Middle frontal gyrus (tissue), 1 donor: ENCODE measurements at regions not wholly inside any gene's neighbourhood (a gene's known extent, or its start where the extent isn't known, plus 50 kb on each side); places are given as distances from the start of the nearest gene placed in this dataset.

Experiments used
- DNase-seq: peaks from one replicate; pipeline ENCODE4 v3.0.0-alpha.2; 2015; ENCODE audit warnings: low spot score; ENCODE audit errors: extremely low spot score

DNA sequence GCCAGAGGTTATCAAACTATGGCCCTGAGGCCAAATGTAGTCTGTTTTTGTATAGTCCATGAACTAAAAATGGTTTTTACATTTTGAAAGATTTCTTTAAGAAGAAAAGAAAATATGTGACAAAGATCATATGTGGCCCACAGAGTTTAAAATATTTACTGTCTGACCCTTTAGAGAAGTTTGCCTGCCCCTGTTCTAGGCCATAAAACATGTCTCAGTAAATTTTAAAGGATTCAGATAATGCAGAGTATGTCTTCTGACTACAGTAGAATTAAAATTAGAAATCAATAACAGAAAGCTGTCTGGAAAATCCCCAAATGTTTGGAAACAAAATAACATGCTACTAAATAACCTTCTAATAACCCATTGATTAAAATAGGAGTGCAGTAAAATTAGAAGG lies 86.3 kb downstream of the KCNRG start:
- no peak for DNase-seq

- DNase-seq: no peak
These were observed 89.2 kb downstream of the KCNRG start for GRCh38 chr13:50104493-50104892.

GRCh38 chr13:50106559-50106958 lies 91.3 kb downstream of the KCNRG start:
- no peak for DNase-seq

- DNase-seq: no peak
These were observed 92.0 kb downstream of the KCNRG start for GRCh38 chr13:50107205-50107604.

DNA sequence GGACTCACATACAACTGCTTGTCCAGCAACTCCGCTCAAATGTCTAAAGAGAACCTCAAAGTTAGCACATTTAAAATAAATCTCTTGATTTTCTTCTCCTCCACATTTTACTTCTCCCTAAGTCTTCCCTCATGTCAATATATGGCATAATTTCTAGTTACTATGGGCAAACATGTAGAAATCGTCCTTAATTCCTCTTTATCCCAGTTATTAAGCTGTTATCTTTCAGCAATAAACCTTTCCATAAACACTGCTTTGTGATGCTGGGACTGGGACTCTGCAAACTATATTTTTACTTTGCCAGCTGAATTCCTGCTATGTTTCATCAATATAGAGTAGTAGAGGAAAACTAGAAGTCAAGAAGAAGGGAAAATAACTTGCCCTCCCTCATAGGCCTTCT lies 99.7 kb downstream of the KCNRG start:
- no peak for DNase-seq

- DNase-seq: no peak
These were observed 100.5 kb downstream of the KCNRG start for GRCh38 chr13:50115695-50116094.

GRCh38 chr13:50116430-50116973 lies 101.3 kb downstream of the KCNRG start:
- DNase-seq: no peak

GRCh38 chr13:50119591-50119990 lies 104.3 kb downstream of the KCNRG start:
- DNase-seq: no peak

DNA sequence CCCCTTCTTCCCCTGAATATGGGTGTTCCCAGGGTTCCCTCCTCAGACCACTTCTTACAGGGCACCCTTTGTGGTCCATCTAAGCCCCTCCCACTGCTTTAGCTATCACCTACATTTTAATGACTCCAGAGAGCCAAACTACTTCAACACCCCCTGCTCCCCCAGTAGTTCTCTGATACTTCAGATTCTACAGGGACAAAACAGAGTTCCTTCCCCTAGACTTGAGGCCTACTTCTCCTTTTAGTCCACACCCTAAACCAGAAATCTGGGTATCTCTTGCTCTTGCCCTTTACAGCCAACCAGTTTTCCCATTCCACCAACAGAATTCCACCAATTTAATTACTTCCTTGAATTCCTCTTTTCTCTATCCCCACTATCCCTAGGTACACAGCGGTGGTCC lies 107.2 kb downstream of the KCNRG start:
- DNase-seq: no peak

- no peak for DNase-seq
These were observed 107.8 kb downstream of the KCNRG start for GRCh38 chr13:50123002-50123401.

- DNase-seq: no peak
These were observed 108.2 kb downstream of the KCNRG start for GRCh38 chr13:50123515-50123861.

- DNase-seq: peak; percentile 17
These were observed 108.8 kb downstream of the KCNRG start for GRCh38 chr13:50123862-50124535.

DNA sequence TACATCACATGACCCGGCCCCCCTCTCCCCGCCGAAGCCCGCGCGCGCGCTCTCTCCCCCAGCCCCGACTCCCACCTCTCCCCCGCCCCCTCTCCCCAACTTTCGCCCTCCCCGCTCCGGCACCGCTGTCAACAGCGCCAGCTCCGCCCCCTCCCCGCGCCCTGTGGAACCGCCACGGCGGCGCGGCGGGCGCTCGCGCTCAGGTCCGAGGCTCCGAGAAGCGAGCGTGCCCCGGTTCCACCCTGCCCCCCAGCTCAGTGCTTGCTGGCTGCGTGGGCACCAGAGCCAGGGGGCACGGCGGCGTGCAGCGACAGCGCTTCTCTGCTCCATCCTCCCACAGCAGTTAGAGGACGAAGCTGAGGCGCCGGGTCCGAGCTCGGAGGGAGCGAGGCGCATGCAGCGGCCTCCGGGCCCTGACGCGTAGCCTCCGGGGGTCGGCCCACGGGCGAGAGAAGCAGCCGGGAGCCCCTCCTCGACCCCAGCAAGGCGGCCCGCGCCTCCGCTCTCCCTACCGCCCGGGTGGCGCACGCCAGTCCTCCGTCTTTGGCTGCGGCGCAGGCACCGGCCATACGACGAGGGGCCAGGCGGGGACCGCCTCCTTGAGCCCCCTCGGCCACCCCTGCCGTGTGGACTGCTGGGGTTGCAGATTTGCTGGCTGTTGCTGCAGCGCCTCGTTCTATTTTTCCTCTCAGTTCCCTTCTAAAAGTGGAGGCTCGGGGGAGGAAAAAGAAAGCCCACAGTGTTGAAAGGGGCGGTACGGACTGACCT lies 109.5 kb downstream of the KCNRG start:
- peak; percentile 84 for DNase-seq

DNA sequence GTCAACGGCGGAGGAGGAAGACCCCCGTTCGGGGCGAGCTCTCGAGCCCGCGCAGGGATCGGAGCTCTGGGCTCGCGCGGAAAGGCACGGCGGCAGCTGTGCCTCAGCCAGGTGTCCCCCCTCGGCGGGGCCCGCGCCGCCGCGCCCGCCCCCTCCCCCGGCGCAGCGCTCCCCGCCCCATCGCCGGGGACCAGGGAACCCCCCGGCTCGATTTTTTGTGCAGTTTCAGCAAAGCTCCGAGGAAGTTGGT lies 110.0 kb downstream of the KCNRG start:
- DNase-seq: no peak

DNA sequence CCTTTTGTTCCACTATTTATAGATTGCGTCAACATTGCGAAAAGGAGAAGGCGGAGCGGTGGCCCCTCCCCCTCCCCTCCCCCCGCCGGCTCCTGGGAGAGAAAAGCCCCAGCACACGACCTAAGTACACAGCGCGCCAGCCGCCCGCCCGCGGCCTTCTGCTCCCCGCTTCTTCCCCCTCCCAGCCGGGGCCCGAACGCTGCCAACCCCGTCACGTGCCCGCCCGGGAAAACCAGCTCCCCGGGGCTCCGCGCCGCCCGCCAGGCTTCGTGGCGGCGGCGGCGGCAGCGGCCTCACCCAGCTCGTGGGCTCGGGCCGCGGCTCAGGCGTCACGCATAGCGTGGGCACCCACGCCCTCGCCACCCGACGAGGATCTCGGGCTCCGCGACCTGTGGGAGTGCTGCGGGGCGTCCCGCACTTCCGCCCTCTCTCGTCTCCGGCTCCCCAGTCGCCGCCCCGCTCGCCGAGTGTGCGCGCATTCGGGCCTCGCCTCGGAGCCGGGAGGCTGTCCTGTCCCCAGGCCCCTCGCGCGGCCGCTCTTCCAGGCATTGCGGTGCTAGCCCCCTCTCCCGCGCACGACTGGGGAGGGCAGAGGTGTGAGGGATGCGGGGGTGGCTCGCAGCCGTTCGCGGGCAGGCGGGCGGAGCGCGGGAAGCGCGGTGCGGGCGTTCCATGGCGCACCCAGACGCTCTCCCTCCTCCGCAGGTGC lies 110.5 kb downstream of the KCNRG start:
- peak; percentile 86 for DNase-seq

DNA sequence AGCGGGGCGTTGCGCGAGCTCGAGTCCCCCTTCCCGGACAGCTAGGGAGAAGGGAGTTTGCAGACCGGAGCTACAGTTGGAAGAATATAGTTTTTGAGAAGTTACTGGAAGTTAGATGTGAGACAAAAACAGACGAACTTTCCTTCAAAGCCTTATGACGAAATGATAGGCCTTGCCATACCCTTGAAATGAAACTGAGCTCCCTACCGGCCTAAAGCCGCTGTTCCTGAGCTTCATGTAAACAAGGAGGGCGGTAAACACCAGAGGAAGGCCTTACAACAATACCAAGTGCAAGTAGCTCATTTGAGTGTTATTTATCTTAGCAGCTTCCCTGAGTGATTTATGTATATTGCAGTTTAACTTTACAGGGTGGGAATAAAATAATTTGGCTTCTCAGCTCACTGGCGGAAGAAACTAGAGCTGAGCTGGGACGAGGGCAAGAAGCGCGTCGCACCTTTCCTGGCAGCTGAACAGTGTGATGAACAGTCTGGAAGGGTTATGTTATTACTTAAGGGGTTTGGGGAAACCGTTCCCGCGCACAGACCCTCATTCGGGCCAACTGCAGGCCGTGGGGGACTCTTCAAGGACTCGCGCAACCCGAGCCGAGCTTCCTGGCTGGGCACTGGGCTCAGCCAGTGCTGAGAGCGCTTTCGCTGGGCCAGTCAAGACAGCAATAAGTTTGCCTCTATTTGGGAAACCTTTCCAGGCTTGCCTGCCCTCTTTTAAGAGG lies 111.2 kb downstream of the KCNRG start:
- DNase-seq: no peak

GRCh38 chr13:50126993-50127725 lies 111.9 kb downstream of the KCNRG start:
- no peak for DNase-seq

DNA sequence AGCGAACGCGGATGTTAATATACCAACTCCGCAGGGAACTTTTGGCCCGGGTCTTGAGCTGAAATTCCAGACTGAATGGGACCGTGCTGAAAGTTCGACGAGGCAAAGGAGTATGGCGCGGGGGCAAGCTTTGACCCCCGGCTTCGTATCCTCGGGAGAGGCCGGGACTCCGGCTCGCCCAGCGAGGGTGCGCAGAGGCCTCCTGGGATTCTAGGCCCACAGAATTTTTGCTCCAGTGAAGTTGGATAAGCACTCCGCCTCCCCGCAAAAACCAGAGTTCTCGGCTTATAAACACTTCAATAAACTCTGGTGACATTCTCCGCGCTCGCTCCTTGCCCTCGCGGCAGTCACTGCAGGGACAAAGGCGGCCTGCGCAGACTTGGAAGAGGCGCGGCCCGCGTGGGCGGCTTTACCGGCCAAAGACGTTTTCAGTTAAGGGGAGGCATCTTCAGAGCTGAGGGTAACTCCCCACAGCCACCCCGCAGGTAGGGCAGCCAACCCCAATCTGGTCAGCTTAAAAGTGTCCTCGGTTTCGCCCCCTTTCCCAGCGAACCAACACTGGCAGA lies 112.6 kb downstream of the KCNRG start:
- DNase-seq: no peak

DNA sequence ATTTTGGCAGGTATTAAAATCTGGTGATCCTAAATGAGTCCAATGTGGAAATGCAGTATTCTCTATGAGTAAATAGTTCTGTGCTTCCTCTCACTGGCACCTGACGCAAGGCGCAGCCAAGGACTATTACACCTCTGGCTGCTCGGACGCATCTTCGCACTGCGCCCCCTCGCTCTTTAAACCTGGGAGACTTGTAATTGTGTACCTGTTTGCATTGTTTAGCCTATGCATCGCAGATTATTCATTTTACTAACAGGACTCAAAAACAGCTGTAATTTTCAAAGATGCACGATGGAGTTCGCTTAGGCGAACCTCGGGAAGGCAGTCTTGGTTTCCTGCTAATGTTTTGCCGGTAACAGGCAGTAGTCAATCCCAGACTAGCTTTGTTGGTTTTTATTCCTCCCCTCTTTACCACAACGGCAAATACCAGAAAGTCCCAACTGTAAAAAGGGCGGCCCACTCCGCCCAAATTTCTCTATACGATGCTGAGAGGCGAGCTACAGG lies 113.2 kb downstream of the KCNRG start:
- DNase-seq: no peak

DNA sequence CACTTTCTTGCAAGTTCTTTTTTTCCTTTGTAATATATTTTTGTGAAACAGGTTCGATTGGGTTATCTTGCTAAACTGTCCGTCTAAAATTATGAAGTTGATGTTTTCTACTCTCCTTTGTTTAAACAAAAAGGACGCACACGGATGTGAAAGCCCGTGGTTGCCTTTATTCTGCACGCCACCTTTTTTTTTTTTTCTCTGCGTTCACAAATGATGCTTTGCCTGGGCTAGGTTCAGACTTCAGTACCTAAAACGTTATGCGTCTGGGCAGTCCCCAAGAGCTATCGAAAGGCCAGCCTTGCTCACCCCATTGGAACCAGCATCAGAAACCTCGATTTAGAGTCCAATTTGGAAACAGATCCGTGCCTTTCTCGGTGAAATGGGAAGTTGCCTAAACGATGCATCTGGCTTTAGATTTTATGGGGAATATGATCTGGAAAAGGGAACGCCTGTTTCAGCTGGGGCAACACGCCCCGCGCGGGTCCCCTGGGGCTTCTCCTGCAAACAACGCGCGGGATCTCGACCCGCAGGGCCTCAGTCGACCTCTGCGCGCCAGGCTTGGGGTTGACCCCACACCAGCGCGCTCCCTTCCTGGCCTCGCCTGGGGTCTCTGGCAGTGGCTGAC lies 113.9 kb downstream of the KCNRG start:
- DNase-seq: no peak
